A673 (cell line): ENCODE measurements at regions not wholly inside any gene's neighbourhood (a gene's known extent, or its start where the extent isn't known, plus 50 kb on each side); places are given as distances from the start of the nearest gene placed in this dataset.

Experiments
- BruUV-seq: library from RNA; stranded (reverse); fragments of 400-500 nt; replicated peaks from 2 replicates; lab custom pipeline; 2021; lab: Mats Ljungman, UMichigan
- CTCF ChIA-PET: fragments of 300-600 bp; sonication (Branson Sonifier 250); formaldehyde crosslinking; loops from one replicate; lab custom pipeline; 2022; ENCODE audit warnings: antibody characterized with exemption; lab: Charles Lee
- POLR2A ChIA-PET: fragments of 300-600 bp; sonication (Branson Sonifier 250); formaldehyde crosslinking; loops from one replicate; lab custom pipeline; 2022; ENCODE audit warnings: antibody characterized with exemption; ENCODE audit not compliant: low non-redundant PET; lab: Charles Lee
- DNase-seq: peaks from one replicate; pipeline ENCODE4 v3.0.0-alpha.2; 2015; ENCODE audit warnings: low spot score
- H3K27ac ChIP-seq: fragments of 200-600 bp; sonication (generic); 2 replicates; pipeline ENCODE4 v1.5.1; 2016; ENCODE audit warnings: mixed run types, low read depth, mild to moderate bottlenecking, mixed read lengths, antibody characterized with exemption, low read length; ENCODE audit not compliant: poor library complexity, severe bottlenecking
- H3K27me3 ChIP-seq: fragments of 200-600 bp; sonication (generic); replicated peaks from 2 replicates; pipeline ENCODE4 v1.6.1; 2017; ENCODE audit warnings: mixed run types, low read depth, mild to moderate bottlenecking, mixed read lengths, antibody characterized with exemption, low read length; ENCODE audit not compliant: insufficient read depth, poor library complexity
- H3K36me3 ChIP-seq: fragments of 200-600 bp; sonication (generic); 2 replicates; pipeline ENCODE4 v1.6.1; 2016; ENCODE audit warnings: mixed run types, mild to moderate bottlenecking, mixed read lengths, antibody characterized with exemption, low read length; ENCODE audit not compliant: insufficient read depth, poor library complexity, severe bottlenecking
- H3K4me1 ChIP-seq: fragments of 200-600 bp; sonication (generic); 2 replicates; pipeline ENCODE4 v1.6.1; 2017; ENCODE audit warnings: mixed run types, mild to moderate bottlenecking, mixed read lengths, antibody characterized with exemption, low read length; ENCODE audit not compliant: insufficient read depth, poor library complexity, severe bottlenecking
- H3K4me3 ChIP-seq: fragments of 200-600 bp; sonication (generic); 2 replicates; pipeline ENCODE4 v1.5.1; 2016; ENCODE audit warnings: low read depth, mixed run types, mild to moderate bottlenecking, mixed read lengths, low read length; ENCODE audit not compliant: poor library complexity, severe bottlenecking
- H3K9me3 ChIP-seq: fragments of 200-600 bp; sonication (generic); 2 replicates; pipeline ENCODE4 v1.6.1; 2016; ENCODE audit warnings: mixed run types, low read depth, mild to moderate bottlenecking, mixed read lengths, antibody characterized with exemption, low read length; ENCODE audit not compliant: poor library complexity, severe bottlenecking
- EZH2 ChIP-seq: fragments of 200-600 bp; sonication (generic); IDR thresholded peaks from 2 replicates; pipeline ENCODE4 v1.6.1; 2017; ENCODE audit warnings: borderline replicate concordance, low read depth, mild to moderate bottlenecking, mixed read lengths, antibody characterized with exemption, low read length; ENCODE audit not compliant: poor library complexity, severe bottlenecking
- intact Hi-C: fragments of 100-400 bp; cut with micrococcal nuclease; formaldehyde crosslinking; loops from one replicate; pipeline ENCODE4 v1.10.0; 2022; ENCODE audit not compliant: unreplicated experiment
- TF ChIP-seq, protein P1 (sequence below): fragments of 300-800, 200-600 bp; sonication (generic); conservative IDR thresholded peaks from 2 replicates; pipeline ENCODE4 v1.5.1; 2017; ENCODE audit warnings: low read depth, mild to moderate bottlenecking, antibody characterized with exemption, low read length, moderate library complexity, mixed read lengths

DNA sequence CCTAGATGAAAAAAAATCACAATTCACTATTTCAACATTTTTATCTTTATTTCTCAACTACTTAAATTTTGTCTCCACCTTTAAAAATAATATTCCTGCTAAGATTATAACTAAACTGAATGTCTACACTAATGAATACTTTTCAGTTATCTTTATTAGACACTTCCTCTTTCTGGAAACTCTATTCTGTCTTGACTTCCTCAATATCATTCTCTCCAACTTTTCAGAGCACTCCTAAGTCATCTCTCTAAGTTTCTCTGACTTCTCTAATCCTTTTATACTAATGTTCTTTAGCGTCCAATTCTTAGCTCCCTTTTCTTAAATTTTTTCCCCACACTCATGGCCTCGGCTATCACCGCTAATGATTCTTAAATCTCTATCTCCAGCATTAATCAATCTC is 374.2 kb downstream of the FBXO8 start:
- Histone ChIP-seq H3K27me3 (no peaks in the 10 kb centered on the region), H3K4me1 (no peaks in the 10 kb centered on the region), H3K27ac (no peak overlapping the region), H3K36me3 (no peaks in the 10 kb centered on the region), H3K9me3 (no peaks in the 10 kb centered on the region), H3K4me3 (no peak overlapping the region)
- intact Hi-C loops, result no loop called here
- ChIA-PET POLR2A (no interaction called here), CTCF (no interaction called here)
- no peak for TF ChIP-seq EZH2
- TF ChIP-seq, protein P1, sequence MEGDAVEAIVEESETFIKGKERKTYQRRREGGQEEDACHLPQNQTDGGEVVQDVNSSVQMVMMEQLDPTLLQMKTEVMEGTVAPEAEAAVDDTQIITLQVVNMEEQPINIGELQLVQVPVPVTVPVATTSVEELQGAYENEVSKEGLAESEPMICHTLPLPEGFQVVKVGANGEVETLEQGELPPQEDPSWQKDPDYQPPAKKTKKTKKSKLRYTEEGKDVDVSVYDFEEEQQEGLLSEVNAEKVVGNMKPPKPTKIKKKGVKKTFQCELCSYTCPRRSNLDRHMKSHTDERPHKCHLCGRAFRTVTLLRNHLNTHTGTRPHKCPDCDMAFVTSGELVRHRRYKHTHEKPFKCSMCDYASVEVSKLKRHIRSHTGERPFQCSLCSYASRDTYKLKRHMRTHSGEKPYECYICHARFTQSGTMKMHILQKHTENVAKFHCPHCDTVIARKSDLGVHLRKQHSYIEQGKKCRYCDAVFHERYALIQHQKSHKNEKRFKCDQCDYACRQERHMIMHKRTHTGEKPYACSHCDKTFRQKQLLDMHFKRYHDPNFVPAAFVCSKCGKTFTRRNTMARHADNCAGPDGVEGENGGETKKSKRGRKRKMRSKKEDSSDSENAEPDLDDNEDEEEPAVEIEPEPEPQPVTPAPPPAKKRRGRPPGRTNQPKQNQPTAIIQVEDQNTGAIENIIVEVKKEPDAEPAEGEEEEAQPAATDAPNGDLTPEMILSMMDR, result no peak
- no TSS peak for BruUV-seq
- no peak for DNase-seq

DNA sequence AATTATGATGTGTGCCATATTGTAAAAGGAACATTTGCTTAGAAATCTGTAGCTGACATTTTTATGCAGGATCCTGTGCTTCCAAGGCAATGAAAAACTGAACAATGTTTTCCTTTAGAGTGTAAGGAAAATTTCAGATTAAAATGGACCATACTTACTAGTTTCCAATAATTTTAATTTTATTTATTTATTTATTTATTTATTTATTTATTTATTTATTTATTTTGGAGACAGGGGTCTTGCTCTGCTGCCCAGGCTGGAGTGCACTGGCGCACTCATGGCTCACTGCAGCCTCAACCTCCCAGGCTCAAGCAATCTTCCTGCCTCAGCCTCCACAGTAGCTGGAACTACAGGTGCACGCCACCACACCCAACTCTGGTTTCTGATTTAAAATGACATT is 369.8 kb upstream of the HAND2 start:
- Histone ChIP-seq H3K36me3 (no peaks in the 10 kb centered on the region), H3K9me3 (no peaks in the 10 kb centered on the region), H3K4me3 (no peak overlapping the region), H3K4me1 (peaks cover 14% of the 10 kb centered on the region), H3K27ac (no peak overlapping the region), H3K27me3 (no peaks in the 10 kb centered on the region)
- intact Hi-C loops, result no loop called here
- DNase-seq, result no peak
- POLR2A ChIA-PET, result no interaction called here
- BruUV-seq, result no TSS peak
- CTCF ChIA-PET, result no interaction called here
- TF ChIP-seq, protein P1, result no peak
- no peak for TF ChIP-seq EZH2

DNA sequence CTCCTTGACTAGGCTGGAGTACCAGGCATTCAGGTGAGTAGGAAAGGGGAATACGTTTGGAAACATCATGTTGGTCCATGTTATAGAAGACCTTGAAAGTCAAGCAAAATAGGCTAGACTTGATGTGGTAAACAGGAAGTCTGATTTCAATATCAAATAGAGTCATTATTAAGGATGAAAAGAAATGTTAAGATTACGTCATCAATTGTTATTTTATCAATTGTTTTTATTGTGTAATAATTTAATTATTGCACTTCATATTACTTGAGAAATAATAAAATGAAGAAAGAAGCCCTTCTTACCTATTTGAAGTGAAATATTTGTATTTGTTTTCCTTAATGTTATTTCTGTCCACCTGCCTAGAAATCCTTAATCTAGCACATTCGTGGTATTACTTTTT is 361.0 kb upstream of the HAND2 start:
- CTCF ChIA-PET, result no interaction called here
- no TSS peak for BruUV-seq
- no peaks in the 10 kb centered on the region for H3K36me3 ChIP-seq
- H3K4me3 ChIP-seq, result no peak overlapping the region
- intact Hi-C loops, result no loop called here
- no peak for TF ChIP-seq EZH2
- H3K4me1 ChIP-seq, result no peaks in the 10 kb centered on the region
- H3K9me3 ChIP-seq, result no peaks in the 10 kb centered on the region
- no peak for DNase-seq
- no peaks in the 10 kb centered on the region for H3K27me3 ChIP-seq
- POLR2A ChIA-PET, result no interaction called here
- H3K27ac ChIP-seq, result no peak overlapping the region

DNA sequence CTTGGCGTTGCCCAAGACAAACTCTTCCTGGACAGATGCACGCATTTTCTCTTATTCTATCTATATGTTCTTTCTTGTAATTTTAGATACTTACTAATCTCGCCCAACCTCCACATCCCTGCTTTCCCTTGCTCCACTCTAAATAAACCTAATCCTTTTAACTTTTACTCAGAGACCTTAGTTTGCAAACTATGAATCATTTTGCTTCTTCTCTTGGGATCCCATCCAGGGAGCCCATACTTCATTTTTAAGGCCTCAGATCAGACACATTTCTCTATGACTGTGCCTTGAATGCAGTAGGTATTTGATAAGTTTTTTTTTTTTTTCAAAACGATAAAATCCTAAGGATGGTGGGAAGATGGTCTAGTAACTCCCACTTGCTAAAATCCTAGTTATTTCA is 353.8 kb upstream of the HAND2 start:
- H3K27me3 ChIP-seq, result no peaks in the 10 kb centered on the region
- TF ChIP-seq EZH2, result no peak
- TF ChIP-seq, protein P1, result no peak
- no peaks in the 10 kb centered on the region for H3K36me3 ChIP-seq
- CTCF ChIA-PET, result no interaction called here
- DNase-seq, result peak; percentile 47
- no peak overlapping the region for H3K27ac ChIP-seq
- H3K9me3 ChIP-seq, result no peaks in the 10 kb centered on the region
- no TSS peak for BruUV-seq
- intact Hi-C loops, result loop anchor here (5.0 kb wide), 1 partner anchor 458 kb away; no protein-coding TSS in a partner anchor
- POLR2A ChIA-PET, result no interaction called here
- H3K4me1 ChIP-seq, result peaks cover 56% of the 10 kb centered on the region
- no peak overlapping the region for H3K4me3 ChIP-seq
